Psoas muscle (tissue), 7 donors: ENCODE measurements at regions not wholly inside any gene's neighbourhood (a gene's known extent, or its start where the extent isn't known, plus 50 kb on each side); places are given as distances from the start of the nearest gene placed in this dataset.

ENCODE experiments used
- ATAC-seq, 4 donors: fragments of 200-7000 bp; cut with Tn5 transposase; one replicate each; pipeline ENCODE4 v1.9.1; 2020; ENCODE audit warnings: moderate library complexity in 3 of 4, mild to moderate bottlenecking in 2 of 4
- DNase-seq, 2 donors: peaks; one replicate each; pipeline ENCODE4 v3.0.0-alpha.2; 2020
- H3K27ac ChIP-seq: fragments of 200-600 bp; one replicate; pipeline ENCODE4 v1.8.0; 2022
- H3K27me3 ChIP-seq, 3 donors: fragments of 200-600 bp in 1 of 3; one replicate each; pipeline versions ENCODE4 v1.6.1 to v1.8.0; 2013 to 2022; ENCODE audit warnings: low read length in 2 of 3, mild to moderate bottlenecking in 2 of 3, moderate library complexity in 1 of 3; ENCODE audit not compliant: insufficient read depth in 3 of 3
- H3K36me3 ChIP-seq, 2 donors: fragments of 200-600 bp in 1 of 2; one replicate each; pipeline versions ENCODE4 v1.6.1 to v1.8.0; 2013 to 2022; ENCODE audit warnings: low read depth in 1 of 2, mild to moderate bottlenecking in 1 of 2, moderate library complexity in 1 of 2; ENCODE audit not compliant: insufficient read depth in 1 of 2
- H3K4me1 ChIP-seq: fragments of 200-600 bp; one replicate; pipeline ENCODE4 v1.8.0; 2022
- H3K4me3 ChIP-seq: fragments of 200-600 bp; one replicate; pipeline ENCODE4 v1.8.0; 2022; ENCODE audit warnings: mild to moderate bottlenecking
- H3K9me3 ChIP-seq: fragments of 200-600 bp; one replicate; pipeline ENCODE4 v1.8.0; 2022
- CTCF ChIP-seq: fragments of 200-600 bp; IDR thresholded peaks from one replicate; pipeline ENCODE4 v1.8.0; 2022; ENCODE audit warnings: antibody characterized with exemption
- WGBS, 3 donors: extraction: QIAGEN DNeasy Blood & Tissue Kit; methylation state at CpG; one replicate each; pipeline versions ENCODE4 v1.1.6 to v1.1.7; 2013; 5-methylcytosine and 5-hydroxymethylcytosine counted together
- intact Hi-C, 2 donors: fragments of 100-400 bp; cut with DNase I; formaldehyde crosslinking; loops; one replicate each; pipeline versions ENCODE4 v1.11.0 to v1.14.2; 2022
- donor health status: healthy with polysubstance abuse.
- donor health status: DM: no; HTN: no; CAD: no; lungs with moderate emphysema.
- donor health status: Bipolar disorder and iron deficiency.
- donor health status: healthy.
- donor health status: DM: yes; HTN: yes; CAD: no.
- donor health status: DM: no; HTN: no; CAD: no.
- donor health status: DM: yes; HTN: yes; CAD: no.

GRCh38 chr3:35971686-35972085 is 332.4 kb downstream of the ARPP21 start:
- Histone ChIP-seq H3K9me3 (no peaks in the 10 kb centered on the region), H3K27ac (no peak overlapping the region), H3K4me3 (no peak overlapping the region), H3K36me3 (no peaks in the 10 kb centered on the region), H3K4me1 (no peaks in the 10 kb centered on the region), H3K27me3 (no peaks in the 10 kb centered on the region)
- WGBS, 3 donors: 80 to 90% (median 83%) methylated on average over 1 of the region's 1 CpG
- intact Hi-C loops: no loop called here
- ATAC-seq: no peak
- no peak for TF ChIP-seq CTCF
- no peak for DNase-seq

- no peak for TF ChIP-seq CTCF
- Histone ChIP-seq H3K4me3 (no peak overlapping the region), H3K27me3 (no peaks in the 10 kb centered on the region), H3K27ac (no peak overlapping the region), H3K36me3 (no peaks in the 10 kb centered on the region), H3K9me3 (no peaks in the 10 kb centered on the region), H3K4me1 (no peaks in the 10 kb centered on the region)
- intact Hi-C loops: no loop called here
- DNase-seq (no peak), ATAC-seq (no peak)
Observed at GRCh38 chr3:35974872-35975271, 335.5 kb downstream of the ARPP21 start.

GRCh38 chr3:35986161-35986560 is 346.8 kb downstream of the ARPP21 start:
- Histone ChIP-seq H3K27ac (no peak overlapping the region), H3K36me3 (no peaks in the 10 kb centered on the region), H3K27me3 (no peaks in the 10 kb centered on the region), H3K4me1 (no peaks in the 10 kb centered on the region), H3K4me3 (no peak overlapping the region), H3K9me3 (no peaks in the 10 kb centered on the region)
- no peak for TF ChIP-seq CTCF
- ATAC-seq: no peak
- no peak for DNase-seq
- intact Hi-C loops: no loop called here

GRCh38 chr3:35987386-35987785 is 348.1 kb downstream of the ARPP21 start:
- Histone ChIP-seq H3K4me1 (no peaks in the 10 kb centered on the region), H3K27me3 (no peaks in the 10 kb centered on the region), H3K27ac (no peak overlapping the region), H3K9me3 (no peaks in the 10 kb centered on the region), H3K36me3 (no peaks in the 10 kb centered on the region), H3K4me3 (no peak overlapping the region)
- TF ChIP-seq CTCF: no peak
- no peak for ATAC-seq
- intact Hi-C loops: no loop called here
- no peak for DNase-seq

- H3K36me3 ChIP-seq: no peaks in the 10 kb centered on the region
- H3K9me3 ChIP-seq: no peaks in the 10 kb centered on the region
- ATAC-seq (no peak), DNase-seq (no peak)
- intact Hi-C loops: no loop called here
- TF ChIP-seq CTCF: no peak
- H3K27ac ChIP-seq: no peak overlapping the region
- no peaks in the 10 kb centered on the region for H3K4me1 ChIP-seq
- H3K4me3 ChIP-seq: no peak overlapping the region
- H3K27me3 ChIP-seq: no peaks in the 10 kb centered on the region
- WGBS, 3 donors: 25 to 26% (median 26%) methylated on average over 2 of the region's 2 CpGs
Observed at GRCh38 chr3:35992041-35992440, 352.7 kb downstream of the ARPP21 start.
